ENCODE measurements at regions not wholly inside any gene's neighbourhood (a gene's known extent, or its start where the extent isn't known, plus 50 kb on each side); places are given as distances from the start of the nearest gene placed in this dataset.

DNA sequence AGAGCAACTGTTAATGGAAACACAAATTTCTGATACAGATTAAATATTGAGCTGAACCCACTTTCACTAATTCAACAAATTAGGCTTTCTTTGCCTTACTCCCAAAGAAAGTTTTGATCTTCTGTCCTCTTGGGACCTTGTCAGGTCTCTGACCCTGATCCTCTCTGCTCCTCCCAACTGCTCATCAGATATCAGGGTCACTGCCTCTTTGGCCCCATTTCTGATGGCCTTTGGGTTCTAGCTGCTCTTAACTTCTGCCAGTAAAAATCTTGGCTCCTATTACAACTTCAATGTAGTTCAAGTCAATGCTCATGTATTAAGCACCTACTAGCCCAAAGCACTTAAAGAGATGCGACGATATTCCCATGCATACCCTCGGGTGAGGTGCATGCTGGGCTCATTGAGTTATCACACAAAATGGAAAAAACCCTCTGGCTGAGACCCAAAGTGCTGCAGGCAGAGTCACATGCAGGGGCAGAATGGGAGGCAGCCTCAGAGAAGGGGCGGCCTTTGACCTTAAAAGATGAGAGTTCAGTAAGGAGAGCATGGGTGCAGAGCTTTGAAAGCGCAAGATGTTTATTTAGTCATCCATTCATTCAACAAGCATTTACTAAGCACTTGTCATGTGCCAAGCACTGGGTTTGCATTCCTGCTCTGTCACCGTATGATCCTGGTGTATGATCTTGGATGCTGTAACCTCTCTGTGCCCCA is 183.4 kb downstream of the USP12 start:
- no peak overlapping the region for H4K5ac ChIP-seq (ENCODE audit: insufficient read length, low read depth, low read length)
- no peak for FAIRE-seq
- no peak overlapping the region; the same call in 1 of the 2 replicates for H2AFZ ChIP-seq (ENCODE audit: low read length)
- WGBS, 2 experiments (ENCODE audit: extremely low coverage in 1 of 2, insufficient coverage in 1 of 2, insufficient read length in 1 of 2, insufficient replicate concordance in 2 of 2, low coverage in 1 of 2, low lambda C conversion rate in 2 of 2, missing lambda C conversion rate in 1 of 2): 84% methylated on average over 6 of the region's 6 CpGs; no CpG with 5 or more reads in 1 of the 2 experiments
- H4K91ac ChIP-seq (replicated peaks; ENCODE audit: insufficient read length, low read length): no peak overlapping the region
- no peak overlapping the region for H2BK120ac ChIP-seq (replicated peaks; ENCODE audit: low read depth, low read length)
- no peak overlapping the region for H3K4me2 ChIP-seq (ENCODE audit: insufficient read depth in 1 of 2, low read depth in 2 of 2, low read length in 2 of 2)
- no peak overlapping the region for H2BK5ac ChIP-seq (ENCODE audit: low read depth, low read length)
- H3K56ac ChIP-seq (replicated peaks; ENCODE audit: insufficient read length, low read depth, low read length): no peak overlapping the region
- H3K4me3 ChIP-seq (ENCODE audit: extremely low read depth in 1 of 4, insufficient read depth in 2 of 4, low read depth in 3 of 4, low read length in 4 of 4): no peak overlapping the region
- H3K27me3 ChIP-seq (replicated peaks in 1 of 4; ENCODE audit: control insufficient read depth in 3 of 4, extremely low read depth in 1 of 4, insufficient read depth in 3 of 4, low read length in 3 of 4): no peaks in the 10 kb centered on the region
- H4K20me1 ChIP-seq (replicated peaks in 1 of 2; ENCODE audit: control insufficient read depth in 1 of 2, insufficient read depth in 2 of 2, low read length in 2 of 2): no peaks in the 10 kb centered on the region
- POLR2A ChIA-PET (ENCODE audit: partially characterized antibody): interaction anchor here (0.5 to 1.0 kb wide), 2 partner anchors 63 to 263 kb away, joined by 3 to 5 read pairs; partner anchors contain the start of gene RPL21
- no peak overlapping the region for H3K4ac ChIP-seq (replicated peaks; ENCODE audit: insufficient read length, low read depth, low read length)
- H3K79me2 ChIP-seq (ENCODE audit: control insufficient read depth in 1 of 2, insufficient read depth in 2 of 2, low read length in 2 of 2): no peaks in the 10 kb centered on the region
- no peak overlapping the region for H2BK12ac ChIP-seq (ENCODE audit: low read depth, low read length)
- no peak overlapping the region for H3K27ac ChIP-seq (ENCODE audit: low read depth, low read length)
- no peak overlapping the region for H3K23ac ChIP-seq (ENCODE audit: insufficient read length)
- H3K9ac ChIP-seq (replicated peaks in 1 of 4; ENCODE audit: extremely low read depth in 1 of 4, low read depth in 3 of 4, low read length in 3 of 4): no peak overlapping the region
- no peak overlapping the region for H4K8ac ChIP-seq (ENCODE audit: extremely low read depth, insufficient read depth, low read length)
- CTCF ChIA-PET (ENCODE audit: partially characterized antibody): interaction anchor here (0.7 to 8.6 kb wide), 13 partner anchors 8 to 838 kb away, joined by 3 to 164 read pairs (median 5); no protein-coding TSS in a partner anchor
- H3K36me3 ChIP-seq (ENCODE audit: control insufficient read depth in 2 of 4, insufficient read depth in 4 of 4, low read length in 3 of 4): no peaks in the 10 kb centered on the region
- no peak overlapping the region for H2AK5ac ChIP-seq (ENCODE audit: low read depth, low read length)
- no peak overlapping the region for H2BK20ac ChIP-seq (ENCODE audit: low read length)
- H3K79me1 ChIP-seq (ENCODE audit: low read depth, low read length): no peaks in the 10 kb centered on the region
- no peak overlapping the region for H3K18ac ChIP-seq (ENCODE audit: extremely low read depth, low read length)
- H2BK15ac ChIP-seq (ENCODE audit: low read length): no peak overlapping the region
- TF ChIP-seq ASH2L (IDR thresholded peaks at IDR 0.05; ENCODE audit: low read length) (no peak), CEBPB (IDR thresholded peaks at IDR 0.05; ENCODE audit: low read depth, low read length) (no peak), SIN3A (conservative IDR thresholded peaks at IDR 0.05 in 1 of 2, IDR thresholded peaks at IDR 0.05 in 1 of 2; ENCODE audit: low read depth in 1 of 2, low read length in 2 of 2) (no peak), CTBP2 (IDR thresholded peaks at IDR 0.05; ENCODE audit: borderline replicate concordance, insufficient read depth, insufficient read length, low read length) (no peak), CBX8 (IDR thresholded peaks at IDR 0.05; ENCODE audit: borderline replicate concordance, low read depth, low read length) (no peak), BRCA1 (IDR thresholded peaks at IDR 0.05; ENCODE audit: low read depth, low read length) (no peak), KDM4A (IDR thresholded peaks at IDR 0.05; ENCODE audit: low read depth, low read length, severe bottlenecking) (no peak), TCF12 (IDR thresholded peaks at IDR 0.05; ENCODE audit: low read depth, low read length) (no peak), EP300 (IDR thresholded peaks at IDR 0.05; ENCODE audit: borderline replicate concordance in 1 of 2, low read depth in 2 of 2, low read length in 2 of 2) (no peak), GTF2F1 (IDR thresholded peaks at IDR 0.05; ENCODE audit: borderline replicate concordance, low read depth, low read length) (no peak), BACH1 (IDR thresholded peaks at IDR 0.05; ENCODE audit: low read length) (no peak)
- TF ChIP-seq, protein P1, sequence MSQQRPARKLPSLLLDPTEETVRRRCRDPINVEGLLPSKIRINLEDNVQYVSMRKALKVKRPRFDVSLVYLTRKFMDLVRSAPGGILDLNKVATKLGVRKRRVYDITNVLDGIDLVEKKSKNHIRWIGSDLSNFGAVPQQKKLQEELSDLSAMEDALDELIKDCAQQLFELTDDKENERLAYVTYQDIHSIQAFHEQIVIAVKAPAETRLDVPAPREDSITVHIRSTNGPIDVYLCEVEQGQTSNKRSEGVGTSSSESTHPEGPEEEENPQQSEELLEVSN (IDR thresholded peaks at IDR 0.05): no peak
- H3K14ac ChIP-seq (ENCODE audit: insufficient read length): no peak overlapping the region
- DNase-seq (ENCODE audit: low read depth in 1 of 2, low spot score in 2 of 2): no peak
- no peaks in the 10 kb centered on the region for H3K9me3 ChIP-seq (ENCODE audit: insufficient read depth in 2 of 2, low read depth in 1 of 2, low read length in 1 of 2)
- no peaks in the 10 kb centered on the region for H3K4me1 ChIP-seq (replicated peaks in 1 of 4; ENCODE audit: control insufficient read depth in 3 of 4, insufficient read depth in 4 of 4, low read length in 3 of 4)
- no peaks in the 10 kb centered on the region for H3K23me2 ChIP-seq (ENCODE audit: low read depth, low read length)

All from H1 (cell line).